BJ (cell line): ENCODE measurements at regions not wholly inside any gene's neighbourhood (a gene's known extent, or its start where the extent isn't known, plus 50 kb on each side); places are given as distances from the start of the nearest gene placed in this dataset.

Source experiments
- CTCF ChIA-PET: fragments of 350-600 bp; formaldehyde crosslinking; extraction: SDS; loops from one replicate; lab custom pipeline; 2021; ENCODE audit warnings: antibody characterized with exemption, inconsistent platforms; lab: Yijun Ruan, JAX
- POLR2A ChIA-PET: fragments of 300-600 bp; sonication (Branson Sonifier 250); formaldehyde crosslinking; extraction: SDS; loops from one replicate; lab custom pipeline; 2021; ENCODE audit warnings: antibody characterized with exemption; lab: Charles Lee
- DNase-seq: peaks from one replicate; pipeline ENCODE4 v3.0.0-alpha.2; 2011; ENCODE audit warnings: low read depth
- H3K27me3 ChIP-seq: 2 replicates; pipeline ENCODE4 v1.6.0; 2011; ENCODE audit warnings: low read length; ENCODE audit not compliant: control insufficient read depth, insufficient read depth
- H3K36me3 ChIP-seq: 2 replicates; pipeline ENCODE4 v1.5.1; 2011; ENCODE audit warnings: low read length; ENCODE audit not compliant: control insufficient read depth, insufficient read depth
- H3K4me3 ChIP-seq: 2 replicates; pipeline ENCODE4 v1.5.1; 2011; ENCODE audit warnings: low read depth, mild to moderate bottlenecking, control low read depth, low read length
- TF ChIP-seq, protein P1 (sequence below): IDR thresholded peaks from 2 replicates; pipeline ENCODE4 v1.5.1; 2011; ENCODE audit warnings: low read depth, mild to moderate bottlenecking, control low read depth, inconsistent platforms, low read length, moderate library complexity; ENCODE audit not compliant: insufficient read depth

- no peaks in the 10 kb centered on the region for H3K36me3 ChIP-seq
- TF ChIP-seq, protein P1, sequence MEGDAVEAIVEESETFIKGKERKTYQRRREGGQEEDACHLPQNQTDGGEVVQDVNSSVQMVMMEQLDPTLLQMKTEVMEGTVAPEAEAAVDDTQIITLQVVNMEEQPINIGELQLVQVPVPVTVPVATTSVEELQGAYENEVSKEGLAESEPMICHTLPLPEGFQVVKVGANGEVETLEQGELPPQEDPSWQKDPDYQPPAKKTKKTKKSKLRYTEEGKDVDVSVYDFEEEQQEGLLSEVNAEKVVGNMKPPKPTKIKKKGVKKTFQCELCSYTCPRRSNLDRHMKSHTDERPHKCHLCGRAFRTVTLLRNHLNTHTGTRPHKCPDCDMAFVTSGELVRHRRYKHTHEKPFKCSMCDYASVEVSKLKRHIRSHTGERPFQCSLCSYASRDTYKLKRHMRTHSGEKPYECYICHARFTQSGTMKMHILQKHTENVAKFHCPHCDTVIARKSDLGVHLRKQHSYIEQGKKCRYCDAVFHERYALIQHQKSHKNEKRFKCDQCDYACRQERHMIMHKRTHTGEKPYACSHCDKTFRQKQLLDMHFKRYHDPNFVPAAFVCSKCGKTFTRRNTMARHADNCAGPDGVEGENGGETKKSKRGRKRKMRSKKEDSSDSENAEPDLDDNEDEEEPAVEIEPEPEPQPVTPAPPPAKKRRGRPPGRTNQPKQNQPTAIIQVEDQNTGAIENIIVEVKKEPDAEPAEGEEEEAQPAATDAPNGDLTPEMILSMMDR: no peak
- ChIA-PET CTCF (interaction anchor here (1.1 to 8.4 kb wide), 2 partner anchors 171 to 350 kb away, joined by 3 to 52 read pairs; no protein-coding TSS in a partner anchor), POLR2A (no interaction called here)
- no peaks in the 10 kb centered on the region for H3K27me3 ChIP-seq
- no peak overlapping the region for H3K4me3 ChIP-seq
- no peak for DNase-seq
Measured at GRCh38 chr5:136420168-136420898, 55.0 kb upstream of the TRPC7 start.

DNA sequence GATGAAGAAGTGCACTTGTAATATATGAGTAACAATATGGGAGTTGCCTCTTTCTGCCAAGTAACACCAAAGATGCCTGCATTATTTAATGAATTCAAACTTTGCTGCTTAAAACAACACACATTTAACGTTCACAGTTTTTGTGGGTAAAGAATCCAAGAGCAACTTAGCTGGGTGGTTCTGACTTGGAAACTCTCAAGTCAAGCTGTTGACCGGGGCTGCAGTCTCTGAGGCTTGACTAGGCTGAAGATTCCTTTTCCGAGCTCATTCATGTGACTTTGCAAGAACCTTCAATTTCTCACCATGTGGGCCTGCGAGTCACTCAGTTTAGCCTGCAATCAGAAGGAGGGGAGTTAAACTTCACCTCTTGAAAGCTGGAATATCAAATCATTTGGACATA is 53.0 kb upstream of the TRPC7 start:
- Histone ChIP-seq H3K36me3 (no peaks in the 10 kb centered on the region), H3K4me3 (no peak overlapping the region), H3K27me3 (no peaks in the 10 kb centered on the region)
- POLR2A ChIA-PET: no interaction called here
- DNase-seq: no peak
- CTCF ChIA-PET: interaction anchor here (2.7 to 8.4 kb wide), 2 partner anchors 169 to 352 kb away, joined by 8 to 52 read pairs; no protein-coding TSS in a partner anchor
- TF ChIP-seq, protein P1: no peak
